ENCODE measurements at regions not wholly inside any gene's neighbourhood (a gene's known extent, or its start where the extent isn't known, plus 50 kb on each side); places are given as distances from the start of the nearest gene placed in this dataset.

- H3K27me3 ChIP-seq: no peaks in the 10 kb centered on the region
- no peak for TF ChIP-seq CTCF (IDR thresholded peaks at IDR 0.05)
- no peaks in the 10 kb centered on the region for H3K36me3 ChIP-seq
- no peak overlapping the region for H3K27ac ChIP-seq
- no peak for DNase-seq (ENCODE audit: low spot score in 2 of 2)
- intact Hi-C loops (cut with DNase I): no loop called here
- no peak overlapping the region for H3K4me3 ChIP-seq
- no peaks in the 10 kb centered on the region for H3K9me3 ChIP-seq
- H3K4me1 ChIP-seq: no peaks in the 10 kb centered on the region
Measured at GRCh38 chr20:19826179-19826914, 68.3 kb downstream of the RIN2 start.

GRCh38 chr20:19827818-19828217 is 69.8 kb downstream of the RIN2 start:
- Histone ChIP-seq H3K4me1 (no peaks in the 10 kb centered on the region), H3K27ac (no peak overlapping the region), H3K9me3 (no peaks in the 10 kb centered on the region), H3K27me3 (no peaks in the 10 kb centered on the region), H3K4me3 (no peak overlapping the region), H3K36me3 (no peaks in the 10 kb centered on the region)
- TF ChIP-seq CTCF (IDR thresholded peaks at IDR 0.05): no peak
- intact Hi-C loops (cut with DNase I): no loop called here
- no peak for DNase-seq (ENCODE audit: low spot score in 2 of 2)

GRCh38 chr20:19828232-19828631 is 70.2 kb downstream of the RIN2 start:
- Histone ChIP-seq H3K36me3 (no peaks in the 10 kb centered on the region), H3K27ac (no peak overlapping the region), H3K4me1 (no peaks in the 10 kb centered on the region), H3K9me3 (no peaks in the 10 kb centered on the region), H3K4me3 (no peak overlapping the region), H3K27me3 (no peaks in the 10 kb centered on the region)
- no peak for DNase-seq (ENCODE audit: low spot score in 2 of 2)
- intact Hi-C loops (cut with DNase I): no loop called here
- no peak for TF ChIP-seq CTCF (IDR thresholded peaks at IDR 0.05)

GRCh38 chr20:19830211-19830785 is 72.2 kb downstream of the RIN2 start:
- no peaks in the 10 kb centered on the region for H3K36me3 ChIP-seq
- DNase-seq (ENCODE audit: low spot score in 2 of 2): no peak
- no peak overlapping the region for H3K27ac ChIP-seq
- intact Hi-C loops (cut with DNase I): no loop called here
- TF ChIP-seq CTCF (IDR thresholded peaks at IDR 0.05): no peak
- no peaks in the 10 kb centered on the region for H3K27me3 ChIP-seq
- H3K9me3 ChIP-seq: no peaks in the 10 kb centered on the region
- H3K4me1 ChIP-seq: peaks cover 0 to 2% of the 10 kb centered on the region in 2 donors
- no peak overlapping the region for H3K4me3 ChIP-seq

- H3K4me1 ChIP-seq: peaks cover 0 to 5% of the 10 kb centered on the region in 2 donors
- intact Hi-C loops (cut with DNase I): no loop called here
- no peak for DNase-seq (ENCODE audit: low spot score in 2 of 2)
- no peaks in the 10 kb centered on the region for H3K9me3 ChIP-seq
- no peak overlapping the region for H3K4me3 ChIP-seq
- TF ChIP-seq CTCF (IDR thresholded peaks at IDR 0.05): no peak
- no peak overlapping the region for H3K27ac ChIP-seq
- H3K36me3 ChIP-seq: no peaks in the 10 kb centered on the region
- no peaks in the 10 kb centered on the region for H3K27me3 ChIP-seq
Measured at GRCh38 chr20:19832875-19833274, 74.8 kb downstream of the RIN2 start.
